HG03095 (cell line): ENCODE measurements at regions not wholly inside any gene's neighbourhood (a gene's known extent, or its start where the extent isn't known, plus 50 kb on each side); places are given as distances from the start of the nearest gene placed in this dataset.
"Not testable (repeated sequence)": the region's sequence is repeated elsewhere in the genome, so short reads cannot be mapped to it uniquely, and the experiment has no call there.

Experiments used
- ATAC-seq: cut with Tn5 transposase; IDR thresholded peaks from one replicate; pipeline ENCODE4 v1.9.1; 2021; ENCODE audit warnings: moderate library complexity; ENCODE audit not compliant: unreplicated experiment

GRCh38 chr2:221775096-221775495, 203.0 kb upstream of the EPHA4 start:
- ATAC-seq: no peak

- no peak for ATAC-seq
These were observed 202.0 kb upstream of the EPHA4 start for GRCh38 chr2:221774136-221774535.

GRCh38 chr2:221771297-221771696, 199.2 kb upstream of the EPHA4 start:
- ATAC-seq: no peak

GRCh38 chr2:221767106-221768012, 195.3 kb upstream of the EPHA4 start:
- ATAC-seq: no peak

- no peak for ATAC-seq
These were observed 190.4 kb upstream of the EPHA4 start for GRCh38 chr2:221762496-221762895.

- no peak for ATAC-seq
These were observed 189.2 kb upstream of the EPHA4 start for GRCh38 chr2:221761260-221761659.

GRCh38 chr2:221758076-221758475, 186.0 kb upstream of the EPHA4 start:
- ATAC-seq: no peak

- no peak for ATAC-seq
These were observed 181.3 kb upstream of the EPHA4 start for GRCh38 chr2:221753401-221753800.

- ATAC-seq: no peak
These were observed 180.7 kb upstream of the EPHA4 start for GRCh38 chr2:221752781-221753180.

GRCh38 chr2:221750316-221750715, 178.2 kb upstream of the EPHA4 start:
- ATAC-seq: no peak

GRCh38 chr2:221747289-221747972, 175.3 kb upstream of the EPHA4 start:
- peak; percentile 88 for ATAC-seq

GRCh38 chr2:221741496-221742211, 169.6 kb upstream of the EPHA4 start:
- no peak for ATAC-seq

- ATAC-seq: peak; percentile 65
These were observed 159.5 kb upstream of the EPHA4 start for GRCh38 chr2:221731432-221732145.

- no peak for ATAC-seq
These were observed 154.9 kb upstream of the EPHA4 start for GRCh38 chr2:221726894-221727513.

GRCh38 chr2:221724631-221725203, 152.6 kb upstream of the EPHA4 start:
- ATAC-seq: no peak

GRCh38 chr2:221724117-221724516, 152.0 kb upstream of the EPHA4 start:
- ATAC-seq: not testable (repeated sequence)

- ATAC-seq: no peak
These were observed 144.6 kb upstream of the EPHA4 start for GRCh38 chr2:221716426-221717303.

GRCh38 chr2:221715523-221716247, 143.6 kb upstream of the EPHA4 start:
- ATAC-seq: no peak
